NCI-H1694 treated with DMSO at 0.1 percent for 48 hours (cell line): ENCODE measurements at regions not wholly inside any gene's neighbourhood (a gene's known extent, or its start where the extent isn't known, plus 50 kb on each side); places are given as distances from the start of the nearest gene placed in this dataset.

Experiments used
- DNase-seq: peaks from one replicate; lab custom pipeline; 2025; lab: John Stamatoyannopoulos, UW

DNA sequence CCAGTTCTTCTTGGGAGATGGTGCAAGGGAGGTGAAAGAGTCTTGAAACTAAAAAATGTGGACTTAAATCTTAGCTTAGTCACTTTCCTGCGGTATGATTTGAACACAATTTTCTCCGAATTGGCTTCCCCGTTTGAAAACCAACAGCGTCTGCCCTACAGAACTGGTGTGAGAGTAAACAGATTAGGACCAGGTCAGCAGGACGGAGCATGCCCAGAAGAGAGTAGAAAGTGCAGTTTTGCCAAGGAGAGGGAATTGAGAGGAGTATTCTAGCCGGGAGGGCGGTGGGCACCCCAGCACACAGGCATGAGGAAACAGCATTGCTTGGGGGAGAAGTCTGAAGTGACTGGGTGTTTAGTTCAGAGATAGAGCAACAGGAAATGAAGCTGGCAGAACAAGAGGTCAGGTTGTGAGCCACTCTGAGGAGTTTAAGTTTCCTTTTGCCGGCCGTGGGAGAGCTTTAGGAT lies 927.1 kb downstream of the VRK1 start:
- no peak for DNase-seq

GRCh38 chr14:97726676-97727075 lies 929.5 kb downstream of the VRK1 start:
- no peak for DNase-seq

DNA sequence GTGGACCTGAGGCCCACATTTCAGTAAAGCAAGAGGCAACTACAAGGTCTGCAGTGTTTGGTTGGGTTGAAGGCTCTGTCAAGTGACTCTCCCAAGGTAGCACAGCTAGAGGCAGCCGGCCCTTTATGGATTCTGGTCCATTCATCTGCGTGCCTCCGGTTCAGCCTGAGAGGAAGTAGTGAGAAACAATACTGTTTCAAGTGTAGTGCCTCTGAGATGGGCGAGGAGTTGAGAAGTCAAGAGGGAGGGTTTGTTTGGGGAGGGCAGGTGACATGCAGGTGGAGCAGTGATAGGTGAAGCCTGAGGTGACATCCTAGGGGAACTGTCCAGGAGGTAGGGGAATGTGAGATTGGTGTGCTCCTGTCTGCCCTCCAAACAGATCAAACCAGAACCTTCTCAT lies 933.5 kb downstream of the VRK1 start:
- DNase-seq: no peak

- DNase-seq: no peak
These were observed 934.6 kb downstream of the VRK1 start for GRCh38 chr14:97731800-97732199.

DNA sequence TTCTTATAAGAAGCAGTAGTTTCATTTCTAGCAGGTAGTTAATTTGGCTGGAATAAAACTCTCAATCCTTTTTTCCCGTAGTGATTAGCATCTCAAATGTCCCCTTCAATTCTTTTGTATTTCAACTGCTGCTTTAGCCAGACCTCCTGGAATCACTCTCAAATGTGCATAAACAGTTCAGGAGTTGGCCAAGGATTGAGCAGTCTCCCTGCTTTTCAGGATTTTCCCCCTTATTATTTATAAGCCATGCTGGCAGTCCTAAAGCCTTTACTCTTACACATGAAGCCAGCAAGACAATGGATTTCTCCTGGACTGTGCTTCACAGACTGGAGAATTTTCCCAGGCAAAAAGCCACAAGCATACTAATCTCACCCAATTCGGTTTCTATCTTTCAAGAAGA lies 950.1 kb downstream of the VRK1 start:
- no peak for DNase-seq

DNA sequence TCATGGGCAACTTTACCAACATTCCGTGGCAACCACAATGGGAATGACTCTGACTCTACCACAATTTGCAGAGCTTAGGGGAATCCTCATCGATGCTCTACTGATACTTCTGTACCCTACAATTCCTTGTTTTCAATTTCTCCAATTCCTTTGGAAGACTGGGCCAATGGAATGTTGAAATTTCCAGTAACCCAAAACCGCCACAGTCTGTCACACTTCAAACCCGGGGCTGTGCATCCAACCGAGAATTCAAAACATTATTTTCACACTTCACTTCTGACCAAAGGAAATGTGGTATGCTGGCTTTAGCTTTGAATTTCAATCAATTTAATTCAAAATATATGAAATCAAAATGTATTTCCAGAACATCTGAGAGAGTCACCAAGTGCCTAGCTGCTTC lies 951.4 kb downstream of the VRK1 start:
- DNase-seq: no peak

DNA sequence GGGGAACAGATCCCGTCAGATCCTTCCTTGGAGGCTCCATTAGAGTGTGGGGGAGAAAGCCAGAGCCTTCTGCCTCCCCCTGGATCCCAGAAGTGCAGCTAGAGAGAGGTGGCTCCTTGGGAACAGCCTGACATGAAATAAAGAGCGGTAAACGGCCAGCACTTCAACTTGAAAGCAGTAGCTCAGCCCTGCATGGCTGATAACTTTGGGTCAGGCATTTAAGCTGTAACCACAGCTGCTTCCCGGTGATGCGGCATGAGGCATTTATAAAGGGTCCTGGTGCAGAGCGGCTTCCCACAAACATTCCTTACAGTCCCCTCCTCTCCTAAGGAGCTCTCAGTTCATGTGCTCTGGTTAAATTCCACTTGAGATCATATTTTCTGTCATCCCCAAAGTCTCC lies 960.3 kb downstream of the VRK1 start:
- DNase-seq: no peak

- DNase-seq: no peak
These were observed 962.9 kb downstream of the VRK1 start for GRCh38 chr14:97760050-97760449.

GRCh38 chr14:97762386-97762785 lies 965.2 kb downstream of the VRK1 start:
- no peak for DNase-seq

DNA sequence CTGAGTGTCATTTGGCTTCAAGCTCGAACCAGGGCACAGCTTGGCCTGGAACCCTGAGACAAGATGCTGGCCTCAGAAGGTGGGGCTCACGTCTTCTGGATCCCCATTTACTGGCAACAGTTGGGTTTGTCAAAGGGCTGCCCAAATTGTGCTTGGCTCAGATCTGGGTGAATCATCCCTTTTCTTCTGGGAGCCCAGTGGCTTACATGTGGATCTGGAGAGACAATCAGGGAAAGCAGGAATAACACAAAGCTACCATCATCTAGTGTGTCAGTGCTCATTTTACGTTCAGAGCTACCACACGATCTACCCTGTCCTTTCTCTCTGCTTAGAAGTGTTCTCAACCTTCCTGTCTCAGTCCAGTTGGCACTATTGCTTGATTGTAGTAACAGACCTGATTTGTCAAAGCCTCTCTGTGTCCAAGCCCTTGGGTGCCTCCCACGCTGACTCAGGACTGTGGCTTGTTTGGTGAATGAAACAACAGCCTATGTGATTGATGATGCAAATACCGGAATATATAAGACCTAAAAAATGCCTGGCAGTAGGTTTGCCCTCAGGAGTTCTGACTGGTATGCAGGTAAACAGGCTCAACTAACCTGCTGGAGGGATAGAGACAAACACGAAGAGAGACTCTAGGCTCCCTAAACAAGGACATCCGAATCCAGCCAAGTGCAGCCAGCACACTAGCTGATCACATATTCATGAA lies 974.3 kb downstream of the VRK1 start:
- no peak for DNase-seq

DNA sequence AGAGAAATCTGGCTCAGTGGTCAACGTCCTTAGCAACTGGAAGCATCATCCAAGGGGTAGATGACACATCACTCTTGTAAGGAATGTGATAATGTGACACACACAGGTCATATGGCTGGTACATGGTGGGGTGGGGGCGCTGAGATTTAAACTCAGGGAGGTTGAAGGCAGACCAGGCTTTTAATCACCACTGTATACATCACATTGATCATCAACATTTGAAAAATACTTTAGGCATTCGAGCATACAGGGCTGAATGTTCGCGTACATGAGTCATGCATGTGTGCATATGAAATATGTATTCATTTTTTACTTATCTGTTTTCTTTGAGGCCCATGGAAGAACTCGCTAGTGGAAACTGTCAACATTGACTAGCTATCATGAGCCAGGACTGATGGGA lies 976.4 kb downstream of the VRK1 start:
- DNase-seq: no peak

DNA sequence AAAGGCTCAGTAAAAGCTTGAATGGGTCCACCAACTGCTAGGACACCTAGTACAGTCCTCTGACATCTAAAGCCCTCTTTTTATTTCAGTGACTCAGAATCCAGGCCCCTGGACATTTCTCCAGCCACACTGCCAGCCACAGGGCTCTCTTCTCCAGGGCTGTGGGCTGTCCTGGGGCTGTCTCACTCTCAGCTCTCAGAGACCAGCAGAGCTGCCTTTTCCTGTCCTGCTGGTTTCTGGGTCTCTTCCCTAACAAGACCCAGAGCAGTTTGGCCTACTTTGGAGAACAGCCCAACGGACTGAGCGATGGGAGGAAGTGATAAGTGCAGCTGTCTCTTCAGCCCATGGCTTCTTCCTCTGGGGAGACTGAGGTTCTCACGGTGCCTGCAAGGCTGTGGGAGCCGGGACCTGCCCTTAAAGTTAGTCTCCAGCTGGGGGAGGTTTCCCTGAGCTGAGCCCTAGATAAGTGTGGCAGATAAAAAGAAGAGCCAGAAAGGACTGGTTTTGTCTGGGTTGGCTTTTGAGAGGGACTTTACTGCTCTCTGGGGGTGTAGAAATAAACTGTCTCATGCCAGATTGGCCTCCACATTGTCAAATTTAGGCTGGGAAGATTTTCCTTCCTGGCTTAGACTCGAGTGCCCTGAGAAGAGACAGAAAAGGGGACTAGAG lies 979.8 kb downstream of the VRK1 start:
- no peak for DNase-seq

- DNase-seq: no peak
These were observed 980.6 kb downstream of the VRK1 start for GRCh38 chr14:97777622-97778355.

DNA sequence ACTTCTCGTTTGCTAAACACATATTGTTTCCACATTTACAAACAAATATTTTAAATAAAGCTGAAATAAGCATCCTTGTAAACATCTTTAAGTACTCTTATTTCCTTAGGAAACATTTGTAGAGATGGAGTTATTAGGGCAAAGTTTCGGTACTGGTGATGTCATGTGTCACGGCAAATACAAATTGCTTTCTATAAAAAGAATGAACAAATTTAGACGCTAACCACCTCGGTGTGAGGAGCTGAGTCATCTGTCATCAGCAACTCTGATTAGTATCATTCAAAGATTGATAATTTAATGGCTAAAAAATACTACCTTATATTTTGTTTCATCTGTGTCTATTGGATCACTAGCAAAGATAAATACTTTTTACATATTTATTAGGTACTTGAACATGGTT lies 982.0 kb downstream of the VRK1 start:
- no peak for DNase-seq

GRCh38 chr14:97780804-97781203 lies 983.6 kb downstream of the VRK1 start:
- DNase-seq: no peak

DNA sequence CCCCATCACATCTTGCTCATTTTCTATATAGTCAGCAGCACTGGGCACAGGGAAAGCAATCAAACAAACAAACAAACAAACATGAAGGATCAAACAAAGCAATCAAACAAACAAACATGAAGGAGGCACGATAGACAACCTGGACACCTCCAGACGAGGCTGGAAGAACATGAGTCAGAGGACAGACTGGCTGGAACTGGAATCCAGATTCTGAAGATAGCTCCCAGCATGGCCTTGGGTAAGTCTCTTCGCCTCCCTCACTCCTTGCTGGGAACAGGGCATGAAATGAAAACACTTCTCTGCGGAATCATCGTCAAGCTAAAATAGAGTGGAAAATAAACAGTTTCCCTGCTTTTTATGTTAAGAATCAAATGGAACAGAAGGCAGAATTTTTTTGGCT lies 984.8 kb downstream of the VRK1 start:
- no peak for DNase-seq

- no peak for DNase-seq
These were observed 985.8 kb downstream of the VRK1 start for GRCh38 chr14:97782871-97783414.

DNA sequence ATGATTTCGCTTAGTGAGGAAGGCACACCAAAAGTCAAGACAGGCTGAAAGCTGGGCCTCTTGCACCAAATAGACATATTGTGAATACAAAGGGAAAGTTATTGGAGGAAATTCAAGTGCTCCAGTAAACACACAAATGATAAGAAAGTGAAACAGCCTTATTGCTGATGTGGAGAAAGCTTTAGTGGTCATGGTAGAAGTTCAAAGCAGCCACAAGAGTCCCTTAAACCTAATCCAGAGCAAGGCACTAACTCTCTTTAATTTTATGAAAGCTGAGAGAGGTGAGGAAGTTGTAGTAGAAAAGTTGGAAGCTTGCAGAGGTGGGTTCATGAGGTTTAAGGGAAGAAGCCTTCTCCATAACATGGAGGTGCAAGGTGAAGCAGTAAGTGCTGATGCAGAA lies 988.3 kb downstream of the VRK1 start:
- no peak for DNase-seq

- no peak for DNase-seq
These were observed 991.2 kb downstream of the VRK1 start for GRCh38 chr14:97788364-97788763.

DNA sequence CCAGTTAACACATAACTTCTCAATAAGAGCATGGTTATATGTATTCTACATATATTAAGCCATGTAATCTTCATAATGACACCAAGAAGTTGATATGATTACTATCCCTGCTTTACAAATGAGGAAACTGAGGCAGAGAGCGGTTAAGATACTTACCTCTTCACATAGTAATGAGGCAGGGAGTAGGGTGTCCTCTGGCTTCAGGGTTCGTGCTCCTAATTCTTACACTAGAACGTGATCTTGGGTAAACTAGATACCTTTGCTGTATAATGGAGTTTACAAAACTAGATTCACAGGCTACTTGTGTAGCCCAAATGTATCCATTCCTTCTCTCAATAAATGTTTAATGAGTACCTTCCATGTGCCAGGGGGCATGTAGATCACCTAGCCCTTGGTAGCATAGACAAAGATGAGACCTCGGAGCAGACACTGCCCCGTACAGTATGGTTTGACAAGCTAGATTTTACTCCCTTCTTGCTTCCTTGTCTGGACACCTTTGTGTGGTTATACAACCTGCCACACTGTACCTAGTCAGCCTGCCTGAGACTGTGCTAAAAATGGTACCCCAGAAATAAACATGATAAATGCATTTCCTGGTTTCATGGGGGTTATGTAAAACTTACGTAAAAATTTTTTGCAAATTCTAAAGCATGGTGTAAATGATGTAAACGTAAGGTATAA lies 991.8 kb downstream of the VRK1 start:
- no peak for DNase-seq

DNA sequence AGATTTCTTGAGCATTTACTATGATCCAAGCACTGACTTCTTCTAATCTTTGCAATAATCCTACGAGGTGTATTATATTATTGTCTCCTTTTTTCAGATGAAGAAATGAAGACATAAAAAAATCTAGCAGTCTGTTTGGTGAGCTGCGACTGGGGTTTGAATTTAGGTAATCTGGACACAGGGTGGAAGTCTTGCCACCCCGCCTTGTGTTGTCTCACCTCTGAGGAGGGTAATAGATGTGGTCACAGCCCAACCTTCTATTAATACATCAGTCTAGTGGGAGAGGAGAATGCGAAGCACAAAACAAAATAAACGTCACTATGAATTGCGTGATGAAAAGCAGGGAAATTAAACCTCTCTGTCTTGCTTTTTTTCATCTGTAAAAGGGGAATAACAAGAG lies 993.9 kb downstream of the VRK1 start:
- DNase-seq: no peak

- DNase-seq: no peak
These were observed 994.7 kb downstream of the VRK1 start for GRCh38 chr14:97791906-97792305.
